Liver (tissue), 8 donors: ENCODE measurements at regions not wholly inside any gene's neighbourhood (a gene's known extent, or its start where the extent isn't known, plus 50 kb on each side); places are given as distances from the start of the nearest gene placed in this dataset.

Experiments used
- DNase-seq: peaks from one replicate; pipeline ENCODE4 v3.0.0-alpha.2; 2017; ENCODE audit warnings: low spot score
- H3K27ac ChIP-seq, 2 donors: one replicate each; pipeline ENCODE4 v1.7.0; 2013; ENCODE audit warnings: inconsistent platforms in 2 of 2, low read length in 2 of 2, control low read depth in 1 of 2, low read depth in 1 of 2, mild to moderate bottlenecking in 1 of 2
- H3K27me3 ChIP-seq, 4 donors: one replicate each; pipeline versions ENCODE4 v1.6.1 to v1.7.0; 2013; ENCODE audit warnings: low read length in 3 of 4, inconsistent platforms in 1 of 4, mild to moderate bottlenecking in 1 of 4, moderate library complexity in 1 of 4; ENCODE audit not compliant: control insufficient read depth in 4 of 4, insufficient read depth in 4 of 4
- H3K36me3 ChIP-seq, 4 donors: one replicate each; pipeline versions ENCODE4 v1.6.1 to v1.7.0; 2013; ENCODE audit warnings: low read length in 3 of 4, mild to moderate bottlenecking in 3 of 4, low read depth in 1 of 4, moderate library complexity in 1 of 4; ENCODE audit not compliant: control insufficient read depth in 4 of 4, insufficient read depth in 3 of 4
- H3K4me1 ChIP-seq, 4 donors: one replicate each; pipeline versions ENCODE4 v1.6.1 to v1.7.0; 2013; ENCODE audit warnings: low read length in 3 of 4, mild to moderate bottlenecking in 3 of 4, moderate library complexity in 1 of 4; ENCODE audit not compliant: control insufficient read depth in 4 of 4, insufficient read depth in 4 of 4
- H3K4me3 ChIP-seq, 3 donors: one replicate each; pipeline versions ENCODE4 v1.6.1 to v1.7.0; 2013; ENCODE audit warnings: low read length in 3 of 3, control low read depth in 1 of 3, low read depth in 1 of 3, mild to moderate bottlenecking in 1 of 3
- H3K9ac ChIP-seq, 2 donors: one replicate each; pipeline ENCODE4 v1.7.0; 2013; ENCODE audit warnings: low read length in 2 of 2, mild to moderate bottlenecking in 2 of 2, moderate library complexity in 2 of 2, control low read depth in 1 of 2, low read depth in 1 of 2
- H3K9me3 ChIP-seq, 4 donors: one replicate each; pipeline versions ENCODE4 v1.6.1 to v1.7.0; 2013; ENCODE audit warnings: low read length in 3 of 4; ENCODE audit not compliant: control insufficient read depth in 4 of 4
- EGR1 ChIP-seq, 2 donors: IDR thresholded peaks; 2 replicates each; pipeline ENCODE4 v1.6.1; 2016 to 2018; ENCODE audit warnings: antibody characterized with exemption in 2 of 2, low read depth in 2 of 2
- FOXA1 ChIP-seq: IDR thresholded peaks from 2 replicates; pipeline ENCODE4 v1.6.1; 2016; ENCODE audit warnings: antibody characterized with exemption
- FOXA2 ChIP-seq: IDR thresholded peaks from 2 replicates; pipeline ENCODE4 v1.6.1; 2016; ENCODE audit warnings: antibody characterized with exemption
- GABPA ChIP-seq, 2 donors: IDR thresholded peaks in 1 of 2; conservative IDR thresholded peaks in 1 of 2; 2 replicates each; pipeline ENCODE4 v1.6.1; 2016; ENCODE audit warnings: antibody characterized with exemption in 2 of 2, mild to moderate bottlenecking in 1 of 2, moderate library complexity in 1 of 2
- HNF4A ChIP-seq, 2 donors: conservative IDR thresholded peaks; 2 replicates each; pipeline ENCODE4 v1.6.1; 2016; ENCODE audit warnings: antibody characterized with exemption in 2 of 2, mild to moderate bottlenecking in 2 of 2
- HNF4G ChIP-seq: IDR thresholded peaks from 2 replicates; pipeline ENCODE4 v1.6.1; 2016; ENCODE audit warnings: antibody characterized with exemption
- JUND ChIP-seq, 2 donors: IDR thresholded peaks; 2 replicates each; pipeline ENCODE4 v1.6.1; 2016; ENCODE audit warnings: antibody characterized with exemption in 2 of 2
- NR2F2 ChIP-seq: IDR thresholded peaks from 2 replicates; pipeline ENCODE4 v1.6.1; 2016; ENCODE audit warnings: antibody characterized with exemption
- RAD21 ChIP-seq, 2 donors: IDR thresholded peaks; 2 replicates each; pipeline ENCODE4 v1.6.1; 2016; ENCODE audit warnings: antibody characterized with exemption in 2 of 2, mild to moderate bottlenecking in 2 of 2
- RXRA ChIP-seq, 2 donors: IDR thresholded peaks; 2 replicates each; pipeline ENCODE4 v1.6.1; 2017 to 2018; ENCODE audit warnings: antibody characterized with exemption in 2 of 2, mild to moderate bottlenecking in 1 of 2
- SP1 ChIP-seq: IDR thresholded peaks from 2 replicates; pipeline ENCODE4 v1.6.1; 2018; ENCODE audit warnings: antibody characterized with exemption, mild to moderate bottlenecking
- TAF1 ChIP-seq: conservative IDR thresholded peaks from 2 replicates; pipeline ENCODE4 v1.6.1; 2016; ENCODE audit warnings: antibody characterized with exemption, mild to moderate bottlenecking
- WGBS: extraction: QIAGEN DNeasy Blood & Tissue Kit; methylation state at CpG from one replicate; pipeline ENCODE4 v1.1.7; 2013; 5-methylcytosine and 5-hydroxymethylcytosine counted together
- TF ChIP-seq, protein P1 (sequence below): IDR thresholded peaks from 2 replicates; pipeline ENCODE4 v1.6.1; 2016; ENCODE audit warnings: antibody characterized with exemption
- TF ChIP-seq, protein P2 (sequence below): fragments of 150-350 bp; IDR thresholded peaks from 2 replicates; pipeline ENCODE4 v1.5.1; 2017; ENCODE audit warnings: improper control_type of control experiment, low read depth, low read length; ENCODE audit not compliant: missing input control
- TF ChIP-seq, protein P3 (sequence below): IDR thresholded peaks from 2 replicates; pipeline ENCODE4 v1.6.1; 2016; ENCODE audit warnings: antibody characterized with exemption
- TF ChIP-seq, protein P4 (sequence below): IDR thresholded peaks from 2 replicates; pipeline ENCODE4 v1.6.1; 2016; ENCODE audit warnings: antibody characterized with exemption, mild to moderate bottlenecking
- TF ChIP-seq, protein P5 (sequence below): IDR thresholded peaks from 2 replicates; pipeline ENCODE4 v1.6.1; 2016; ENCODE audit warnings: antibody characterized with exemption
- donor health status: healthy.
- donor health status: healthy.
- donor health status: healthy.
- donor health status: healthy.
- donor health status: healthy.

DNA sequence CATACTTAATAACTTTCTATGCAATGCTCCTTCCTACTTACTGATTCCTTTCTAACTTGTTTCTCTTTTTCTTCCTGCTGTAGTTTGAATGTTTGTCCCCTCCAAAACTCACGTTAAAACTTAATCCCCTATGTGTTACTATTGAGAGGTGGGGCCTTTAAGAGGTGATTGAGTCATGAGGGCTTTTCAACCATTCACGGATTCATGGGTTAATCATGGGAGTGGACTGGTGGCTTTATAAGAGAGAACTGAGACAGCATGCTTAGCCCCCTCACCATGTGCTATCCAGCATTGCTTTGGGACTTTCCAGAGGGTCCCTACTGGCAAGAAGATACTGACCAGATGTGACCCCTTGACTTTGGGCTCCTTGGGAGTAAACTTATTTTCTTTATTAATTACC, 66.0 kb upstream of the TRIM9 start:
- Histone ChIP-seq H3K27ac (no peak overlapping the region), H3K27me3 (no peaks in the 10 kb centered on the region), H3K9ac (no peak overlapping the region), H3K9me3 (no peaks in the 10 kb centered on the region), H3K4me1 (no peaks in the 10 kb centered on the region), H3K36me3 (no peaks in the 10 kb centered on the region), H3K4me3 (no peak overlapping the region)
- WGBS, result 62% methylated on average over 2 of the region's 2 CpGs
- no peak for DNase-seq
- TF ChIP-seq, protein P1, sequence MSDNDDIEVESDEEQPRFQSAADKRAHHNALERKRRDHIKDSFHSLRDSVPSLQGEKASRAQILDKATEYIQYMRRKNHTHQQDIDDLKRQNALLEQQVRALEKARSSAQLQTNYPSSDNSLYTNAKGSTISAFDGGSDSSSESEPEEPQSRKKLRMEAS, result no peak
- TF ChIP-seq HNF4G (no peak), HNF4A (conservative IDR thresholded peaks at IDR 0.05) (no peak), FOXA1 (no peak), NR2F2 (no peak), JUND (IDR thresholded peaks at IDR 0.05) (no peak), FOXA2 (no peak), SP1 (no peak), GABPA (IDR thresholded peaks at IDR 0.05 in 1 of 2, conservative IDR thresholded peaks at IDR 0.05 in 1 of 2) (no peak), RXRA (IDR thresholded peaks at IDR 0.05) (no peak), TAF1 (no peak), RAD21 (IDR thresholded peaks at IDR 0.05) (no peak), EGR1 (IDR thresholded peaks at IDR 0.05; ENCODE audit: low read depth in 2 of 2) (no peak)
- TF ChIP-seq, protein P2, sequence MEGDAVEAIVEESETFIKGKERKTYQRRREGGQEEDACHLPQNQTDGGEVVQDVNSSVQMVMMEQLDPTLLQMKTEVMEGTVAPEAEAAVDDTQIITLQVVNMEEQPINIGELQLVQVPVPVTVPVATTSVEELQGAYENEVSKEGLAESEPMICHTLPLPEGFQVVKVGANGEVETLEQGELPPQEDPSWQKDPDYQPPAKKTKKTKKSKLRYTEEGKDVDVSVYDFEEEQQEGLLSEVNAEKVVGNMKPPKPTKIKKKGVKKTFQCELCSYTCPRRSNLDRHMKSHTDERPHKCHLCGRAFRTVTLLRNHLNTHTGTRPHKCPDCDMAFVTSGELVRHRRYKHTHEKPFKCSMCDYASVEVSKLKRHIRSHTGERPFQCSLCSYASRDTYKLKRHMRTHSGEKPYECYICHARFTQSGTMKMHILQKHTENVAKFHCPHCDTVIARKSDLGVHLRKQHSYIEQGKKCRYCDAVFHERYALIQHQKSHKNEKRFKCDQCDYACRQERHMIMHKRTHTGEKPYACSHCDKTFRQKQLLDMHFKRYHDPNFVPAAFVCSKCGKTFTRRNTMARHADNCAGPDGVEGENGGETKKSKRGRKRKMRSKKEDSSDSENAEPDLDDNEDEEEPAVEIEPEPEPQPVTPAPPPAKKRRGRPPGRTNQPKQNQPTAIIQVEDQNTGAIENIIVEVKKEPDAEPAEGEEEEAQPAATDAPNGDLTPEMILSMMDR, result no peak
- TF ChIP-seq, protein P3, sequence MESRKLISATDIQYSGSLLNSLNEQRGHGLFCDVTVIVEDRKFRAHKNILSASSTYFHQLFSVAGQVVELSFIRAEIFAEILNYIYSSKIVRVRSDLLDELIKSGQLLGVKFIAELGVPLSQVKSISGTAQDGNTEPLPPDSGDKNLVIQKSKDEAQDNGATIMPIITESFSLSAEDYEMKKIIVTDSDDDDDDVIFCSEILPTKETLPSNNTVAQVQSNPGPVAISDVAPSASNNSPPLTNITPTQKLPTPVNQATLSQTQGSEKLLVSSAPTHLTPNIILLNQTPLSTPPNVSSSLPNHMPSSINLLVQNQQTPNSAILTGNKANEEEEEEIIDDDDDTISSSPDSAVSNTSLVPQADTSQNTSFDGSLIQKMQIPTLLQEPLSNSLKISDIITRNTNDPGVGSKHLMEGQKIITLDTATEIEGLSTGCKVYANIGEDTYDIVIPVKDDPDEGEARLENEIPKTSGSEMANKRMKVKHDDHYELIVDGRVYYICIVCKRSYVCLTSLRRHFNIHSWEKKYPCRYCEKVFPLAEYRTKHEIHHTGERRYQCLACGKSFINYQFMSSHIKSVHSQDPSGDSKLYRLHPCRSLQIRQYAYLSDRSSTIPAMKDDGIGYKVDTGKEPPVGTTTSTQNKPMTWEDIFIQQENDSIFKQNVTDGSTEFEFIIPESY, result no peak
- TF ChIP-seq, protein P4, sequence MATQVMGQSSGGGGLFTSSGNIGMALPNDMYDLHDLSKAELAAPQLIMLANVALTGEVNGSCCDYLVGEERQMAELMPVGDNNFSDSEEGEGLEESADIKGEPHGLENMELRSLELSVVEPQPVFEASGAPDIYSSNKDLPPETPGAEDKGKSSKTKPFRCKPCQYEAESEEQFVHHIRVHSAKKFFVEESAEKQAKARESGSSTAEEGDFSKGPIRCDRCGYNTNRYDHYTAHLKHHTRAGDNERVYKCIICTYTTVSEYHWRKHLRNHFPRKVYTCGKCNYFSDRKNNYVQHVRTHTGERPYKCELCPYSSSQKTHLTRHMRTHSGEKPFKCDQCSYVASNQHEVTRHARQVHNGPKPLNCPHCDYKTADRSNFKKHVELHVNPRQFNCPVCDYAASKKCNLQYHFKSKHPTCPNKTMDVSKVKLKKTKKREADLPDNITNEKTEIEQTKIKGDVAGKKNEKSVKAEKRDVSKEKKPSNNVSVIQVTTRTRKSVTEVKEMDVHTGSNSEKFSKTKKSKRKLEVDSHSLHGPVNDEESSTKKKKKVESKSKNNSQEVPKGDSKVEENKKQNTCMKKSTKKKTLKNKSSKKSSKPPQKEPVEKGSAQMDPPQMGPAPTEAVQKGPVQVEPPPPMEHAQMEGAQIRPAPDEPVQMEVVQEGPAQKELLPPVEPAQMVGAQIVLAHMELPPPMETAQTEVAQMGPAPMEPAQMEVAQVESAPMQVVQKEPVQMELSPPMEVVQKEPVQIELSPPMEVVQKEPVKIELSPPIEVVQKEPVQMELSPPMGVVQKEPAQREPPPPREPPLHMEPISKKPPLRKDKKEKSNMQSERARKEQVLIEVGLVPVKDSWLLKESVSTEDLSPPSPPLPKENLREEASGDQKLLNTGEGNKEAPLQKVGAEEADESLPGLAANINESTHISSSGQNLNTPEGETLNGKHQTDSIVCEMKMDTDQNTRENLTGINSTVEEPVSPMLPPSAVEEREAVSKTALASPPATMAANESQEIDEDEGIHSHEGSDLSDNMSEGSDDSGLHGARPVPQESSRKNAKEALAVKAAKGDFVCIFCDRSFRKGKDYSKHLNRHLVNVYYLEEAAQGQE, result no peak
- TF ChIP-seq, protein P5, sequence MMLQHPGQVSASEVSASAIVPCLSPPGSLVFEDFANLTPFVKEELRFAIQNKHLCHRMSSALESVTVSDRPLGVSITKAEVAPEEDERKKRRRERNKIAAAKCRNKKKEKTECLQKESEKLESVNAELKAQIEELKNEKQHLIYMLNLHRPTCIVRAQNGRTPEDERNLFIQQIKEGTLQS, result no peak

DNA sequence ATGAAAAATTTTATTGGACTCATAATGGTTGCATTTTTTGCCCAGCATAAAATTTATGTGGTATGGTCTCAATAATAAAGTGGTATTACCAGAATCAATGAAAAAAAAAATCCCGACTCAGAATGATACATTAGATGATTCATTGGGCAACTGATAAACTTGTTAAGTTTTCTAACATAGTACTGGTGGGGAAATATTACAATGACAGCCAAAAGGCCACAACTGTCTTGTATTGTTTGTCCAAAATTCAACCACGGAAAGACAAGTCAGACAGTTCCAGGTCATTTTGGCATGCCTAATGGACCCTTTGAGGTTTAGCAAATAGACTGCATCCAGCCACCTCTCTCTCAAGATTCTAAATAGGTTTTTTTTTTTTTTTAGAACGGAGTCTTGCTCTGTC, 70.5 kb upstream of the TRIM9 start:
- no peak overlapping the region for H3K27ac ChIP-seq
- no peak overlapping the region for H3K9ac ChIP-seq
- H3K4me1 ChIP-seq, result no peaks in the 10 kb centered on the region
- TF ChIP-seq, protein P5, result no peak
- TF ChIP-seq HNF4A (conservative IDR thresholded peaks at IDR 0.05), result no peak
- H3K27me3 ChIP-seq, result peaks cover 0 to 3% (median 0%) of the 10 kb centered on the region in 4 donors
- no peak for DNase-seq
- H3K4me3 ChIP-seq, result no peak overlapping the region
- WGBS, result 76% methylated on average over 3 of the region's 3 CpGs
- H3K36me3 ChIP-seq, result no peaks in the 10 kb centered on the region
- H3K9me3 ChIP-seq, result no peaks in the 10 kb centered on the region
